ENCODE measurements at regions not wholly inside any gene's neighbourhood (a gene's known extent, or its start where the extent isn't known, plus 50 kb on each side); places are given as distances from the start of the nearest gene placed in this dataset.

DNA sequence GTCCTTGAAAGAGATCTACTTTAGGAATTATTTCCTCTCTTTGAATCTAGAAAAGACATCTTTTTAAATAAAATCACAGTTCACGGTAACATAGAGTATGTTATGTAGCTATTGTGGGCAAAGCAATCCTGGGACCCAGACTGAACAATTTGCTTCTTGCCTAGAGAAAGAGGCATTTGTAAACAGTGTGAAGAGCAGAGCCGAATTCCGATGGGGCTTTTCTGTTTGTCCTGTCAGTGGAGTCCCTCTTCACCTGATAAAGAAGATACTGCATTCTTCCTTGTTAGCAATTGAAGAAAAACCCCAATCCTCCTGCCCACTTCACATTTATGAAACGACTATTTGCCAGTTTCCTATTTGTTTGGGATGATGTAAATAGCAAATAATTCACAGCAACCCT lies 462.9 kb downstream of the WDR72 start:
- no peak for DNase-seq

DNA sequence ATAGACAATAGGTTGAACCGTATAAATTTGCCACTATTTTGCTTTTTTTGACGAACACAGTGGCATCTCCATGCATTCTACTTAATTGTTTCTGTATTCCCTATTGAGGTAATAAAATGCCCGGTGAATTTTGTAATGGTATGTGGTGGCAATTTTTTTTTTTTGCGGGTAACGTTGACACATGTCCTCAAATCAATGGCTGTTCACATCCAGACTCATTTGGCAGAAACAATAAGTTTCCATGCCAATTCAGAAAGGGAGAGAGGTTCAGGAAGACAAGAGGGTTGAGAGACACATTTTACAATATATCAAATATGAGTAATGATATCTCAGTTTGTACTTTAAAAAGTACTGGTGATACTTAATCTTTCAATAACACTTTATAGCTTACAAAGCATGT lies 463.9 kb downstream of the WDR72 start:
- no peak for DNase-seq

DNA sequence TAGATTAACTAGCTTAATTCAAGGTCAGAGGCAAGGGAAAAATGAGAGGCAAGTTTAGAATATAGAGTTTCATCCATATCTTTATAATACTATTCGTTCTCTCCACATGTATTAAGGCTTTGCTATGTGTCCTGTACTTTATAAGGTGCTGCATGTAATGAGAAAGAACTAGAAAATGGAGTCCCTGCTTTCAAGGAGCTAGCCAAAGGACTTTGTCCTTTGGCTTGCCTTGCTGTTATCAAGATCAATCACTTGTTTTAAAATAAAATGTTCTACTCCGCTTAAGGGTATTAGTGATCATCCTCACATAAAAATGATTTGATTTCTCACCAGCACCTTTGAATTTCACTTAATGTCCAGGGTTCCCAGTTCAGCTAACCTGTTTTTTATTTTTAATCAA lies 470.9 kb downstream of the WDR72 start:
- DNase-seq: no peak

DNA sequence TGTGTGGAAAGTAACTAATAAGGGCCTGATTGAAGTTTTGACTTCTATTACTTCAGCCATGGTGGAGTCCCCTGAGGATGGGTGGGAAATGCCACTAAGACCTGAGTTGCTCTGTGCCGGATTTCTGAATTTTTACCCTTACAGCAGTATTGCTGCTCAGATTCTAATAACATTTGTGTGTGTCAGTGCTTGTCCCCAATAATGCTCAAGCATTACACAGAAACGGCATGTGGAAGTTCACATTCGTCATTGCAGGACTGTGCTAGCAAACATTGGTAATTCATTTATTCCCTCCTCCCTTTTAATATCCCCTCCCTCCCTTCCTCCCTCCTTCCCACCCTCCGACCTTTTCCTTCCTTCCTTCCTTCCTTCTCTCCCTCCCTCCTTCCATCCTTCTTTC lies 484.5 kb upstream of the ONECUT1 start:
- DNase-seq: no peak

DNA sequence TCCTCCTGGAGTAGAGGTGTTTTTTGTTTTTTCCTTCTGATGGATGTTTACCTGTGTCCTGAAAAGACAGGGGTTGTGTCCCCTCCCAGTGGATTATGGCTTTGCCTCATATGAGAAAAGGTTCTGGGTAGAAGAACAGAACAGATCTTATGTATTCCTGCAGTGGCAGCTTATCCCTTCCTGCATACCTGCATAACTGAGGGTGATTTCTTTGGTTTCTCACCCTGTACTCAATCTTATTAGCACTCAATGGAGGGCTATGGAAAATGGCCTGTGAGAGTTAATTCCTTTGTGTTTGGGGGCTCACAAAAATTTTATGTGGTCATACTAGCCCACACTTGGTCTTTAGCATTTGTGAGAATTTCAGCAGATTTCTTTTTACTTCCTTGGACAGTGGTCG lies 482.0 kb upstream of the ONECUT1 start:
- DNase-seq: no peak

DNA sequence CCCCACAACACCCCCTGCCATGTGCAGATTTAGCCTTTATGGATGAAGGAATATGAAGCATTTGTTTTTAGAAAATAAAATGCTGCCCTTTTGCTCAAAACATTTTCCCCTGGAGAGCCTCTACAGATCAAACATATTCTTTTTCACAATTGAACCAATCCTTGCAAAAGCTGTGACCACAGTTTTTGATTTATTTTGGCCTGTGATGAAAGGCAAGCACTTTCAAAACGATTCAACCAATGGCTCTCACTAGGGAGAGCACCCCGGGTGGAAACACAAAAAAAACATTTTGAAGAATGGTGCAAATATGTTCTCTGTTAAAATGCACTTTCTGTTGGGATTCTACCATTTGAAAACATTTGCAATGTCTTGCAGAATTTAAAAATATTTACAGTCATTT lies 476.0 kb upstream of the ONECUT1 start:
- no peak for DNase-seq

DNA sequence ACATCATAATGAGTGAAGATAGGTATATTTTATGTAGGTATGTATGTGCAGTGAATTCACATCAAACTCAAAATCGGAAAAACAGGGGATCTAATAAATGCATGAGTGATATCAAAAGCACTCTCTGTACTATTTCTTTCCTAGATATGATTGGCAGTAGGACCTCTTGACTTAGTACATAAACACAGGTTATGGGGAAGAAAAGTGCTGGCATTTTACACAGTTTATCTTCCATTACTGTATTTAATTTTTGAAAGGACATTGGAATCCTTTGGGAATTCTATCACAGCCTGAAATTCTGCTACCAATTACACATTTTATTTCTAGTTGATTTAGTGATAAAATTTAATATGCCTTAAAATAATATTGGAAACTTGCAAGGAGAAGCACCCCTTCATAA lies 470.5 kb upstream of the ONECUT1 start:
- DNase-seq: no peak

DNA sequence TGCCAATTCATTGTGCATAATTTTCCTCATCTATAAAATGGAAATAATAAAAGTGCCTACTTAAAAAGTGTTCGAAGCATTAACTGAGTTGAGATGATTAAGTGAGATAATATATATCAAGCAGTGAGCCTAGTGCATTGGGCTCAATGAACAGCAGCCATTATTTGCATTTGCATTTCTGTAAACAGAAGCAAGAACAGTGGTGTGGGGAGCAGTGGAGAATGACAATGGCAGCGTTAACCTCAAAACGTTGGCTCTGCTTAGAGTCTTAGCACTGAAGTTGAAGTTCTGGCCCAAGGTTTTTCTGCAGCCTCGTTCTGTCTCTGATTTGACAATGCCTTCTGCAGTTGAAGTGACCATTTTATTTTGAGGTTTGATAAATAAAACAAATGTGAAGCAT lies 466.3 kb upstream of the ONECUT1 start:
- no peak for DNase-seq

DNA sequence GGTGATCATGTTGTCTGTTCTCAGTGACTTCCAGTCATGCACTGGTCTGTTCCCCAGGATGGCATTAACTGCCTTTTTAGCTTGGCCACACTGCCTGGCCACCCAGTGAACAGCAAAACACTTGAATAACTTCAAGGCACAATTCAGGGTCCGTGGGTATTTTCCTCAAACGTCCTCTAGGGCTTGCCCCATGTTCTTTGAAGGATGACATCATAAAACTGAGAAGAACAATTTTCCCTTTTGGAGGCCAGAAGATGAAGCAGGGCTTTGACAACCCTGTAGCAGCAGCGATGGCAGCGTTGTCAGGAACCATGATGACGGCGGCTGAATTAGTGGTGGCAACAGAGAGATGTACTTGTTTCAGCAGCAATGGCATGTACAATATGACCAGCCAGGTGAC lies 465.9 kb upstream of the ONECUT1 start:
- DNase-seq: no peak

DNA sequence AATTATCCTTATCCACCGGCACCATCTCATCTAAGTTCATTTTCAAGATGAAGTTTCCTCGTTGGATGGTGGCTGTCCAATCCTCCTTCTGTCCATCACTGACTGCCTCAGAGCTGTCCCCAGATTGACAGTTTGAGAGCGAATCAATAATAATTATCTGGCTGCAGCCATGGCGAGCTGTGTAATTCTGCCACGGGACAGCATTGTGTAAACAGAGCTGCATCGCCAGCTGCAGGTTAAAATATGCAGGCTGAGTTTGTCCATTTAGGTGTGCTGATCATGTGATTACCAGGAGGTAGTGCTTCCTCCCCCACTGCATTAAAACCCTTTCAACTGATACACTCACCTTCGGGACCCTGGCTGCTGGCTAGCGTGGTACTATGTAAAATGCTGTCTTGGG lies 461.9 kb upstream of the ONECUT1 start:
- DNase-seq: no peak

DNA sequence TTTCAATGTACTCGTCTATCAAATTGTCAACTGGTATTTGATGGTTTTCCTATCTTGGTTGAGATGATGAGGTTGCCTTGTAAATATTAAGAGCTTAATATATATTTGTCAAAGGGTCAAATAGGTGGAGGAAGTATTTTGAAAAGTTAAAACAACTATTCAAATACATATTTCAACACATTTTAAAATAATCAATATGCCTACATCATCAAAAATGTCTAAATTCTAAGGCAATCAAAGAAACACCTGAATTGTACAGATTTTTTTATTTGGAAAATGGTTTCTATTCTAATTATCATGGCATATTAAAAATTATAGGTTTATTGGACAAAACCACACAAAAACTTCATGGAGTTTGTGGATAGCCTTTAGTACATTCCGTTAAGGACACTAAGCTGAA lies 461.4 kb upstream of the ONECUT1 start:
- no peak for DNase-seq

DNA sequence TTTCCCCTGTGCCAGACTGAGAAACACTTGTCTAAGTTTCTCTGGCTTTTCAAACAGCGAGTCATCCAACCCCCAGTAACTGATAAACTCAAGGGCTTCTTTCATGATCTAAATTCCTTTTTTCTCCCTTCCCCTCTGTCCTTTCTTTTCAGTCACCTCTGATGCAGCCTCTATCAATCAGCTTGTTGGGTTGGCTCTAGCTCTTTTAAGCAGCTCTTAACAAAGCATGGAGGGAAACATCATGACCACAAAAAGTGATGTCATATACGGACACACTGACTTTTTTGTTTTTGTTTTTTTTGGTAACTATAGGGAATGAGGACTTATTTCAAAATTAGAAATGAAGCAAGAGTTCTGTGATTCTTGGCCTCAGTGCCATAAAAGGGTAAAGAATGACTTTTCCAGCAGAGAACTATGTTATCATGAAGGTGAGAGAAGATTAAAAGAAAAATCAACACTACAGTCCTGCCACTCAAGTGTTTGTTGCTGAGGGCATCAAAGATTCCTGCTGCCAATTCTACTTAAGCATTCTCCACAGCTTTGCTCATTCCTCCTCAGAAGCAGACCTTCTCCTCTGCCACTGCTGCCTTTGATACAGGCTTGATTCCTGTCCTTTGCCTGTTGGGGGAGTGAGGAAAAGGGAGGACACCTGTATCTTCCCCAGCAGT lies 457.0 kb upstream of the ONECUT1 start:
- no peak for DNase-seq

DNA sequence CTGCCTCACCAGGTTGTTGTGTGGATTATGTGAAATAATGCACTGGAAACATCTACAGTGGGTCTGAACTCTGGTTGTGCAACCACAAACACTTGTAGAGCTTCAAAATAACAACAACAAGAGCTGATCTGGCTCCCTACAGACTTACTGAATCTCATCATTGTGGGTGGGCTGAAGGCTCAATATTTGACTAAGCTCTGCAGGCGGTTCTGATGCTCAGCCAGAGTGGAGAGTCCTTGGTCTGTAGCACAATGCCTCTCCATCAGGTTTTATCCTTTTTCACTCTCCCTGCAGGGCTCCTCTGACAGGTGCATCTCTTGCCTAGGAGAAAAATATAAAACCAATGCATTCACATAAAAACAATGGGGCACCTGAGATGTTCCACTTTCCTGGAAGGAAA lies 456.3 kb upstream of the ONECUT1 start:
- no peak for DNase-seq

DNA sequence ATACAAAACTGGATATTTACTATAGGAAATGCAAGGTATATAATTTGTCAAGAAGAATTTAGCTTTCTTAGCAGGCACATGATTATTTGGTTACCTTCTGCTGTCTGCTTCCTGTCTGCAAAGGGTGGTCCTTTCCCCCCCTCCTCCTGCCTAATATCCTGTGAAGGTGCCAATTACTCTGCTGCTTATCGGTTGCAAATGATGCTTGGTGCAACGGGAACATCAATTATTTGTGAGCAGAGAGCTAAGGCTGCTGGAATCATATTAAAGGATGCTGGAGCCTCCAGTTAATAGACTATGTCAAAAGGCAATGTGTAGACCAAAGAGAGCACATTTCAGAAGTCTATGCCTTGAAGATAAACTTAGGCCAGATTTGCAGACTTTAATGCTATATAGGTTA lies 443.7 kb upstream of the ONECUT1 start:
- no peak for DNase-seq

DNA sequence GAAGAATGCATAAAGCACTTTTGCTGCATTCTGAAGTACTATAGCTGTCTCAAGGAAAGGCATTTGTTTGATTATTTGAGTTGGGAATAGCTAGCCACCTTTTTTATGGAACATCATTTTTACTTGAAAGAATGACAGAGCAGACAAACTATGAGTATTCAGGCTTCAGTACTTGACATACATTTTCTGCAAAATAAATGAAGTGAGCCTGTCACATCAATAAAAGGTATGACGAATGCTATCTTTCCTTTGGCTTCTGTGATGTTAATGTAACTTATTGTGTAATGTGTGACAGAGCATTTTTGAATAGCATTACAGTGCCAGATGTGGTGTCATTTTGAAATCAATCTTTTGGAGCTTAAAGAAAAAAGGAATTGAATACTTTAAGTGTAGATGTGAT lies 440.3 kb upstream of the ONECUT1 start:
- DNase-seq: no peak

DNA sequence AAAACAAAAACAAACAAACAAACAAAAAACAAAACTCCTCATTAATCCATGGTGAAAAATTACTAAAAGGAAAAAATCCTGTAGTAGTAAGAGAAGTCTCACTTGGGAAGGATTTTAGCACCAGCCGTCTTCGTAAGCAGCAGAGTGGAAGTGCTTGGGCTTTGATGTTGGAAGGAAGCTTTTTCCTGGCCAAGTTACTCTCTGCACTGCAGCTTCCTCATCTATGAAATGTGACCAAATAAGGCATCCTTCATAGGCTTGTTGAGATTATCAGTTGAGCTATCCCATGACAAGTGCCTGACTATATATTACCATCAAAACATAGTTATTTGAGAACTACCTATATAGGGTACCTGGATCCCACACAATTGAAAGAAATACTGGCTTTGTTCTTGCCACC lies 436.4 kb upstream of the ONECUT1 start:
- DNase-seq: no peak

DNA sequence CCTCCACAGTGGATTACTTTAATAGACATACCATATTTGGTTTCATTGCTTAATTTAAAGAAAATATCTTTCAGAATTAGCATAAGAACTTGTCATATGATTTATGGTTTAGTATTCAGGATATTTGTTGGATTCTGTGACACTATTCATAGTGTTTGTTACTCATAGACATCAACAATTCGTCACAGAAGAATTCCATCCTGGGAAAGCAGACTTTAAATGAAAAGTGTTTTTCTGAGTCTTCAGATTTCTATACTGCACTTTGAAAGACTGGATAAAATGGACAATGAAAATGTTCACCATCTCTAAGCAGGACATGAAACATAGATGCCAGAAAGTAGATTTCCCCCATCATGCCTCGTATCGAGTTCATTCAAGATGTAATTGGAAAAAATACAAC lies 435.6 kb upstream of the ONECUT1 start:
- DNase-seq: no peak

DNA sequence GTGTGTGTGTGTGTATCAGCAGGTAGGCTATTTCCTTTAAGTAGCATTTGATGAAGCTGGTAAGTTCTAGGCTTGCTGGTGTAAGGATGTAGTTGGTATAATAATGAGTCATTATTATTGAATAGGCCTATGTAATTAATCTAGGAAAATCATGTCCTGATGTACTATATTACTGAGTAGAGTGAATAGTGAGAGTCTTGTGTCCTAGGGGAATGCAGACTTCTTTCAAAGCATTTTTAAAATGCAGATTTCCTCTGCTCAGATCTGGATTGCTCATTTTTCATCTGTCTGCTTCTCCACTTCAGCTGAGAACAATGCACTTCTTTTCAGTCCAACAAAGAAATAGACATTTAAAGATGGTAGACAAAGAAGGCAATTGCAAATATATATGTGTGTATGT lies 434.2 kb upstream of the ONECUT1 start:
- DNase-seq: no peak

DNA sequence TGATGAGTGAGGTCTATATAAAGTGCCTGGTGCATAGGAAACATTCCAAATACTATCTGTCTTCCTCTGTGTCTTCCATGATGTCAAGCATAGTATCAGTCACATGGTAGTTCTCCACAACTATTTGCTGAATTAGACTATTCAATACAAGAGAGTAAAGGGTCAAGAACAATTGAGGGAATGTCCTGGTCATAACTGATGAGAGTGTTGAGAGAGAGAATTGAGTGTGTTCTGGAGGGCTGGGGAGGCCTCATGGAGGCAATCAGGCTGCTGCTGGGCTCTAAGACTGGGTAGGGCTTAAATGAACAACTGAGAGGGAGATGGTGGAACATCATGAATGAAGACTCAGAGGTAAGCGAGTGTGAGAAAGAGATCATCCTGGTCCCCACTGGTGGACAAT lies 433.7 kb upstream of the ONECUT1 start:
- no peak for DNase-seq

DNA sequence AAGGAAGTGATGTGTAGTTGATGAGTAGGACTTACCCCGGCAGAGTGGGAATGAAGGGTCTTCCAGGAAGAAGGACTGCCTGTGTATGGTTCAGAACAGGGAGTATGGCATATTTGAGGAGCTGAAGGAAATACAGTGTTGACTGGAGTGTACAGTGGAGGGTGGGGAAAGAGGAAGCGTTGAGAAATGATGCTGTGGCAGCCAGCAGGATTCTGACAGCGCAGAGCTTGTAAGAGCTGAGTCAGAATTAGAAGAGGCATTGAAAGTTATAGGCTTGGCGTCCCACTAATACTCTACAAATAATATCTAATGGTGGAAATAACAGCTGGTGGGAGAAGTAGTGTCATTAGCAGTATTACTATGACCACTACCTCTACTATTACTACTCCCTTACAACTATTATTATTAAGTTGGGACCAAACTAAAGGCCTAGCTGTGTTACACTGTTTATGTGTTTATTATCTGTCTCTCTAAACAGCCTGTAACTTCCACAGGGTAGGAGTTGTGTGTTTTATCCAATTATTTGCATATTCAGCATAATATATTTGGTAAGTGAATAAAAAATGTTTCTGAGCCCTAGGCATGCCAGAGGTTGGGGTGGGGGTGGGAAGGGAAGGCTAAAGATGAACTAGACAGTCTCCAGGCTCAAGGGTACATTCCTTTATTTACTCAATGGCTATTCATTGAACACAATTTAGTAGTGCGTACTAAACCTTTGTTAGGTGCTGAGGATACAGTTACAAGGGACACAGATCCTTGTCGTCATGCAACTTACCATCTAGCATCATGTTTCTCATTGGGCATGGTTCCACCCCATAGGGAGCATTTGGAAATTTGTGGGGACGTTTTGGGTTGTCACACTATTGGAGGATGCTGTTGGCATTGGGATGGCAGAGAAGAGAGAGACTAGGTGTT lies 428.8 kb upstream of the ONECUT1 start:
- DNase-seq: no peak

DNA sequence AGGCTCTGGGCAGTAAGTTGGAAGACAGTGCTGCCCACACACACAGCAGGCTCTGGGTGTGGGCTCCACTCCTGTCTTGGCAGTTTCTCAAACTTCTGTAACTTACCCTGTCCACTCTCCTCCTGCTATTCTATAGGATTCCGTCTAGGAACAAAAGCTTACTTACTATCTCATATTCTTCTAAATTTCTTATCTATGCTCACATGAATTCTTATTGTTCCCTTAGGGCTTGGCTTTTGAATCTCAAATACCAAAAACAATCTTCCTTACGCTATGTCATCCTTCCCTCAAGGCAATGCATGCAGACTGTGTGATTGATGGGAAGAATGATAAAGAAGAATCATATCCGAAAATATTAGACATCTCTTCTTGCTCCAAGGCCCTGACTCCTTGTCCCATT lies 425.9 kb upstream of the ONECUT1 start:
- DNase-seq: no peak

DNA sequence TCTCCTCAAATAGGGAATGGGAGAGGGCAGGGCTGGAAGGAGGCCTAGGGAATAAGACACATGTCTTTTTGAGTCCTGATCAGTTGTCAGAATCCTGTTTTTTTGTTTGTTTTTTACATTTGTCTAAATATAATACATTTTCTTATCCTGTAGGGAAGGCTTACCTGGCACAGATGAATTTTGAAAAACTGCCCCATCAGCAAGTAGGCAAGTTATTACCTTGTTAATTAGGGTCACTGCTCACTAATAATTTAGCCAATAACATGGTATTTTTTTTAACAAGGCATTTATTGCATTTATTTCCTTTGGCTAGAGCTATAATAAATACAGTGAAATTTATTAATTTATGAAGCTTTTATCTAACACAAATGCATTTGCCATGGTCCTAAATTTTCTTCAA lies 423.2 kb upstream of the ONECUT1 start:
- no peak for DNase-seq

DNA sequence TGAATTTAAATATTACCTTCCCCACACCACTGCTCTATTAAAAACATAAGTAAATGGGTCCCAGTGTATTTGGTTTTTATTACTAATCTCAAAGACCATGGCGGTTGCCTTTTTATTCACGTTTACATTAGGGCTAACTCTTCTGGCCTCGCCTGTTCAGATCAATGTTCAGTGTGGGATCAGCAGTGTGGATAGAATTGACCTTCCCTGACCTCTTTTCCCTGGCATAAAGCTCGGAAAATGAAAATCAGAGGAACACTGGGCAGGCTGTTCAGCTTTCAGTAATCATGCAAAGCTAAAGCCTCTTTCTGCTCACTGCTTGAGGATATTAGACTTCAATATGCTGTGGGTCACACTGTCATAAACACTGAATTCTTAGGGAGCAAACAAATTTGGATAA lies 422.6 kb upstream of the ONECUT1 start:
- no peak for DNase-seq

DNA sequence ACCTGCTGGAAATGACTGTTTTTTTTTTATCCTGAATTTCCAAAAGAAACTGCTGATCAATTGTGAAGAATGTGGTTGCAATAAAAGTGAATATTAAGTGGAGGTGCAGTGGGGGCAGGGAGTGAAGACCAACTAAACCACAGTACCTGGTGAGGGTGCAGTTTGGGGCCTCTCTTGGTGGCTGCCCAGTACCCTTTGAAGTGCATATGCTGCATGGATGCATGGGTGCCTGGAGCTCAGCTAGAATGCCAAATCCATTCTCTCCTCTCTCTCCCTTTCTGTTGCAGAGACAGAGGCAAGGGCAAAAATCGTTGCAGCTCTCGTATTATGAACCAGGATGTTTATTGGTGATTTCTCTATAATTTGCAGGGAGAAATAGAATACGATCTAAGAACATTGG lies 420.5 kb upstream of the ONECUT1 start:
- DNase-seq: no peak
